MM.1S (cell line): ENCODE measurements at regions not wholly inside any gene's neighbourhood (a gene's known extent, or its start where the extent isn't known, plus 50 kb on each side); places are given as distances from the start of the nearest gene placed in this dataset.

ENCODE experiments used
- CTCF ChIP-seq: fragments of 300-600 bp; sonication (generic); IDR thresholded peaks from 2 replicates; pipeline ENCODE4 v1.5.1; 2016; ENCODE audit warnings: antibody characterized with exemption, low read length, mixed read lengths
- EZH2 ChIP-seq: fragments of 300-600 bp; sonication (generic); optimal IDR thresholded peaks from 2 replicates; pipeline ENCODE3; 2017; ENCODE audit warnings: low read depth, mild to moderate bottlenecking, antibody characterized with exemption, low read length, mixed read lengths

GRCh38 chr10:121309164-121309563 lies 289.1 kb downstream of the FGFR2 start:
- TF ChIP-seq CTCF (no peak), EZH2 (no peak)
